HG03460 (cell line): ENCODE measurements at regions not wholly inside any gene's neighbourhood (a gene's known extent, or its start where the extent isn't known, plus 50 kb on each side); places are given as distances from the start of the nearest gene placed in this dataset.
"Not testable (repeated sequence)": the region's sequence is repeated elsewhere in the genome, so short reads cannot be mapped to it uniquely, and the experiment has no call there.

Experiments used
- ATAC-seq: cut with Tn5 transposase; IDR thresholded peaks from one replicate; pipeline ENCODE4 v1.9.1; 2021; ENCODE audit not compliant: unreplicated experiment

- no peak for ATAC-seq
Measured at GRCh38 chrY:19644889-19645638, 99.5 kb downstream of the KDM5D start.

GRCh38 chrY:19637651-19638347 lies 106.7 kb downstream of the KDM5D start:
- ATAC-seq: peak; percentile 68

GRCh38 chrY:19628926-19629325 lies 115.6 kb downstream of the KDM5D start:
- ATAC-seq: no peak

GRCh38 chrY:19622392-19622791 lies 122.1 kb downstream of the KDM5D start:
- ATAC-seq: no peak

GRCh38 chrY:19621756-19622155 lies 122.8 kb downstream of the KDM5D start:
- no peak for ATAC-seq

GRCh38 chrY:19601113-19601512 lies 143.4 kb downstream of the KDM5D start:
- ATAC-seq: no peak

GRCh38 chrY:19600711-19601110 lies 143.8 kb downstream of the KDM5D start:
- ATAC-seq: no peak

- ATAC-seq: no peak
Measured at GRCh38 chrY:19590235-19590634, 154.3 kb downstream of the KDM5D start.

- ATAC-seq: no peak
Measured at GRCh38 chrY:19589664-19590063, 154.9 kb downstream of the KDM5D start.

- no peak for ATAC-seq
Measured at GRCh38 chrY:19587311-19587710, 157.2 kb downstream of the KDM5D start.

GRCh38 chrY:19580990-19581389 lies 163.5 kb downstream of the KDM5D start:
- not testable (repeated sequence) for ATAC-seq

GRCh38 chrY:19578281-19578874 lies 166.1 kb downstream of the KDM5D start:
- no peak for ATAC-seq

GRCh38 chrY:19577250-19577649 lies 167.3 kb downstream of the KDM5D start:
- ATAC-seq: no peak

GRCh38 chrY:19574939-19575338 lies 169.6 kb downstream of the KDM5D start:
- ATAC-seq: peak; percentile 35

- ATAC-seq: no peak
Measured at GRCh38 chrY:19573646-19574045, 170.9 kb downstream of the KDM5D start.

GRCh38 chrY:19570999-19571398 lies 173.5 kb downstream of the KDM5D start:
- peak; percentile 46 for ATAC-seq

GRCh38 chrY:19567943-19568342 lies 176.6 kb downstream of the KDM5D start:
- no peak for ATAC-seq

GRCh38 chrY:19567051-19567921 lies 177.2 kb downstream of the KDM5D start:
- ATAC-seq: peak; percentile 66

- ATAC-seq: no peak
Measured at GRCh38 chrY:19559161-19559560, 185.4 kb downstream of the KDM5D start.

GRCh38 chrY:19549671-19550466 lies 194.7 kb downstream of the KDM5D start:
- no peak for ATAC-seq
